ENCODE measurements at regions not wholly inside any gene's neighbourhood (a gene's known extent, or its start where the extent isn't known, plus 50 kb on each side); places are given as distances from the start of the nearest gene placed in this dataset.

GRCh38 chr2:15861898-15862297 lies 78.5 kb upstream of the MYCN start:
- TF ChIP-seq CTCF (IDR thresholded peaks at IDR 0.05; ENCODE audit: control insufficient read depth, extremely low read depth, insufficient read depth): no peak
- no peak overlapping the region for H3K4me3 ChIP-seq (ENCODE audit: low read depth, low read length)

GRCh38 chr2:15863089-15863488 lies 77.3 kb upstream of the MYCN start:
- no peak for DNase-seq (ENCODE audit: low read depth)
- no peak overlapping the region for H3K4me3 ChIP-seq (ENCODE audit: low read depth, low read length)
- TF ChIP-seq CTCF (IDR thresholded peaks at IDR 0.05; ENCODE audit: control insufficient read depth, extremely low read depth, insufficient read depth): no peak

More at GRCh38 chr2:15861898-15862297, 78.5 kb upstream of the MYCN start:
- DNase-seq (ENCODE audit: low read depth): no peak

GRCh38 chr2:15863494-15864175 lies 76.7 kb upstream of the MYCN start:
- DNase-seq (ENCODE audit: low read depth): no peak
- H3K4me3 ChIP-seq (ENCODE audit: low read depth, low read length): no peak overlapping the region
- no peak for TF ChIP-seq CTCF (IDR thresholded peaks at IDR 0.05; ENCODE audit: control insufficient read depth, extremely low read depth, insufficient read depth)

- no peak for TF ChIP-seq CTCF (IDR thresholded peaks at IDR 0.05; ENCODE audit: control insufficient read depth, extremely low read depth, insufficient read depth)
- no peak for DNase-seq (ENCODE audit: low read depth)
- no peak overlapping the region for H3K4me3 ChIP-seq (ENCODE audit: low read depth, low read length)
These were observed 76.1 kb upstream of the MYCN start for GRCh38 chr2:15864176-15864769.

GRCh38 chr2:15865923-15866322 lies 74.4 kb upstream of the MYCN start:
- no peak for DNase-seq (ENCODE audit: low read depth)
- TF ChIP-seq CTCF (IDR thresholded peaks at IDR 0.05; ENCODE audit: control insufficient read depth, extremely low read depth, insufficient read depth): no peak
- no peak overlapping the region for H3K4me3 ChIP-seq (ENCODE audit: low read depth, low read length)

- DNase-seq (ENCODE audit: low read depth): no peak
- TF ChIP-seq CTCF (IDR thresholded peaks at IDR 0.05; ENCODE audit: control insufficient read depth, extremely low read depth, insufficient read depth): no peak
- H3K4me3 ChIP-seq (ENCODE audit: low read depth, low read length): no peak overlapping the region
These were observed 73.7 kb upstream of the MYCN start for GRCh38 chr2:15866563-15867193.

Data from LNCaP clone FGC (cell line).